Limb (tissue), 2 donors: ENCODE measurements at regions not wholly inside any gene's neighbourhood (a gene's known extent, or its start where the extent isn't known, plus 50 kb on each side); places are given as distances from the start of the nearest gene placed in this dataset.

Source experiments
- DNase-seq, 2 donors: peaks; one replicate each; pipeline ENCODE4 v3.0.0-alpha.2; 2016; ENCODE audit errors: extremely low spot score in 2 of 2

DNA sequence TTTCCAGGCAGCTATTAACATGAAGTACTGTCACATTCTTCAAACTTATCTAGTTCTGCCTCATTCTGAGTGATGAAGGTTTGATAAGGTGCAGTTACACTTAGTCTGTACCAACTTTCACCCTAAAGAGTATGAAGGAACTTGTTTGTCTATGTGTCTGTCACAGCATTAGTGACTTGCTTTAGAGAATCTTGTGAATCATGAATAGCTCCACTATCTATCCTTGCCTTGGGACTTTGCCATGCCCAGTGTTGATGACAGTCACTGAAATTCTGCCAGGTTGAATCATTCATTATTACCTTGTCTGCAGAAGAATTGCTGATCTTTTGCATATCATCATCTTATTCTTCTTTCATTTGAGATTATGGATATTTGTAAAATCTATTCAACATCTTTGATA lies 50.9 kb upstream of the A1CF start:
- no peak for DNase-seq

- DNase-seq = peak in 1 of 2 donors; percentile 53
Measured at GRCh38 chr10:50937230-50937907, 51.9 kb upstream of the A1CF start.

DNA sequence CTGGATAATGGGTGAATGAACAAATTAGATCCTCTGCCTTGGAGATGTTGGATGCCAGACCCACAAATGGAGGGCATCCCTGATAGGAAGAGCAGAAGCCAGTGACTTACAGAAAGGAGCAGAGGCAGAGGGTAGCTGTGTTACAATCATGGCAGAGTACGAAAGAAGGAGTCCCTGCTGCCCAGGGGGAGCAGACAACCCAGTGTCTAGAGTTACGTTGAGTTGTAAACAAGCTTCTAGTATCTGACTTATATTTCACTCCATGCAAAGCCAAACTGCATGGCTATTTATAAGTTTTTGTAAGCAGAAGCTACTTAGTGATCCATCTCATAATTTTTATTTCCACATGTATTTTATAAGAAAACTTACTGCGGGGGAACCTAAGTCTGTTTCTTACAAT lies 56.2 kb upstream of the A1CF start:
- DNase-seq = no peak

DNA sequence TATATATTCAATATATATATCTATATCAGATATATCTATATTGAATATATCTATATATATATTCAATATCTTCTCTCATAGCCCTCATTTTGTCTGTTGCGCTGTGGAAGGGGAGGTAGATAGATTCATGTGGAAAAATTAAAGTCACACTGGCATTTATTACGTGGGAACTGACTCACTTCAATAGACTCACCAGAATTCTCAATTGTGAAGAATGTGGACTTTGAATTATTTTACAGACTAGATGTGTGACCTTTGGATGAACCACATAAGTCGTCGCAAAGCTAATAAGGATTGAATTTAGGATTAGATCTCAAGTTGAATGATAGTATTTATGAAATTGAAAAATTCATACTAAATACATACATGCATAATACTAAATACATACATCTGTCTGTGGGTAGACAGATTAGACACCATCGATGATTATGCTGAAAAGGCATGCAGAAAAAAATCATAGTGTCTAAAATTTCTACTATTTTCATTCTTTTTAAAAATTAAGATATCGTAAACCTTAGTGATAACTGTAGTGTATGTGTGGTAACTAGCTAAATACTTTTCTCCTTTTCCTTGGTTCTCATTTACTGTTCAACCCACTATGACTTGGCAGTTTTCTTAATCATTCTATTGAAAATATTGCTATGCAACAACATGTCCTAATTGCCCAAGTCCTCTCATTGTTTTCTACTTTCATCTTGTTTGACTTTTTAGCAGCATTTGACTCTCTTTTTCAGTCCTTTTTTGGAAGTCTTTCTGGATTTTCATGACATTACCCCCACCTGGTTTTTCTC lies 61.8 kb upstream of the A1CF start:
- no peak for DNase-seq

GRCh38 chr10:50951365-50951764 lies 65.9 kb upstream of the A1CF start:
- DNase-seq = no peak

DNA sequence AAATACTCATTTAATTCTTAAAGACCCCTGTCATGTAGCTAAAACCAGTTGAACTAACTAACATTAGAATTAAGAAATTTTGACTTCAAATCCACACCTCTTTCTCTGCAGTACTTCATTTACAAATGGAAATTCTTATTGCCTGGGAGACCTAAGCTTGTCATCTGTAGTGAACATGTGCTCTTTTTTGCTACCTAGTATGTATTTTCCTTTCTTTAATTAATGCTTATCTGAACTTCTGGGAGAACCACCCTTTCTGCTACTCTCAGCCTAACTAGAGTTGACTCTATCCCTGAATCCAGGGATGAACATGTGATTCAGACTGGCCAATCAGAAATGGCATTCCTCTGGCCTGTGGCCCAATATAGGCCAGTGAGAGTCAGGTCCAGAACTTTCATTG lies 75.9 kb upstream of the A1CF start:
- no peak for DNase-seq

DNA sequence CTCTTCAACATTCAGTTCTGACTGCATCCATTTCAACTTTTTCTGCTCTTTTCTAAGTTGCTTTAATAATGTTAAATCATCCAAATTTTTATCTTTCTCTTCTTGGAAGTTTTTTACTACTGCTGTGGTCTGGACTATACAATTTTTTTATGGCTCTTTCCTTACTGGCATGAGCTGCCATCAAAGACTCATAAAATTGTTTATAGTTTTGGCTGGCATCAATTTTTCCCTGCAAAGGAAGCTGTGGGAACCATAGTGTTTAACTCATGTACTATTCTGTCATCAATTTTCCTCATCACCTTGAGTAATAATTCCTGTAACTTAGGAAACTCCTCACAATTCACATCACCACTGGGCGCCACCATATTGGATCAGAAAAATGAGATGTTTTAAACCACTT lies 77.6 kb upstream of the A1CF start:
- no peak for DNase-seq

DNA sequence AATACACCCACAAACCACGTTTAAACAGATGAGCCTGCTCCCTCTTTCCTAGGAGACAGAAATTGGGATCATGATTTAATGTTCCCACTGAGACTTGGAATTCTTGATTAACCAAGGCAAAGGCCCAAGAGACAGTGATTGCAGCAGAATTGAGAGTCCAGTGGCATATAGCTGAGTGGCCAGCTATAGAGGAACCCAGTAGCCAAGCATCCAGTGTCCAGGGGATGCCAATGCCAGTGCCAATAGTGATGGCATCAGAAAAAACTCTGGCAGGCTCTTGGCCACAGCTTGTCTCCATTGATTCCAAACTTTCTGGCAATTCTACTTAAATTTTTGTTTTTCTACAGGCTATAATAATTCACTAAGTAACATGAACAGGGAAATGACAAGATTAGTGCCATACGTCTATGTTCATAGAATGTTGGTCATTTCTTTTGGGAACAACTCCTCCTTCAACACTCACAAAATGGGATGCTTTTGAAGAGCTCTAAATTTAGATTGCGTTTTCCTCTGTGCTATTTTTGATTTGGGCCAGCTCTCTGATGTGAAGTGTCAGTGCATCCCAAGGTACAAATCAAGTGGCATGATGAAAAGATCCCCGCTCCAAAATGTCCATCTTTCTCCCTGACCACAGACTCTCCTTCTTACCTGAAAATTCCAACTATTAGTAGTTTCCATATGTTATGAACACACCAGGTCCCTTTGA lies 83.1 kb upstream of the A1CF start:
- DNase-seq = no peak

GRCh38 chr10:50972591-50972990 lies 87.2 kb upstream of the A1CF start:
- no peak for DNase-seq

GRCh38 chr10:50981385-50981784 lies 92.9 kb upstream of the PRKG1 start:
- DNase-seq = no peak

GRCh38 chr10:50981904-50982303 lies 92.4 kb upstream of the PRKG1 start:
- no peak for DNase-seq

GRCh38 chr10:50982989-50983388 lies 91.3 kb upstream of the PRKG1 start:
- no peak for DNase-seq

DNA sequence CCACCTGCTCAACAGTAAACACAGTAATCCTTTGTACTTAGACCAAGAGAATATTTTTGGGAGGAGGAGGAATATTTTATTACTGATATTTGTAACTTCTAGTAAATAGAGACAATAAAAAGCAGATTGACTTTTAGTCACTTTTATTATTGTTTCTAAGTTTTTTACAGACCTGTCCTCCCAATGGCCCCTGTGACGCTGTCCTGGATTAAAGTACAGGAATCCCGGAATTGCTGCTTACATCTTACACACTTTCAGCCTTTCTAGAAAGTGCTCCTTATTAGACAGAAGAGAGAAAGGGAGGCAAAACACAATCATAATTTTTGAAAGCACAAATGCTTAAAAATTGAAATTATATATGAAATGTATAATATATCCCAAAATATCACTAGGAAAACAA lies 86.4 kb upstream of the PRKG1 start:
- no peak for DNase-seq

DNA sequence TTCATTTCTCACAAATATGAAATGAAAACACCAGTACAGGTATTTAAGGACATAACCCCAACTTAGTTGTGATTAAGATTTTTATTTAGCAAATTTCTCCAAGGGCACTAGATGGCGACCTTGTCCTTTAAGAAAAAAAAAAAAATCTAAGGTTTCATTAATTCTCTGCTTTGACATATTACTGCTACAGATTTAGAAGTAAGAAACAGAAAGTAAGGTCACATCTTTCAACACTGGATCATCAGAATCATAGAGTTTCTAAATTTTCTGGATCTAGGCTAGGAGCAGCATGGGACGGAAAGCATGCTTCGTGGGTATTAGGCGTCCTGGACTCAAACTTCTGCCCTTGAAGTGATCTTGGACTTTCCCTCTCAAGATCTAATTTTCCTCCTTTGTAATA lies 85.5 kb upstream of the PRKG1 start:
- DNase-seq = peak in 1 of 2 donors; percentile 48

DNA sequence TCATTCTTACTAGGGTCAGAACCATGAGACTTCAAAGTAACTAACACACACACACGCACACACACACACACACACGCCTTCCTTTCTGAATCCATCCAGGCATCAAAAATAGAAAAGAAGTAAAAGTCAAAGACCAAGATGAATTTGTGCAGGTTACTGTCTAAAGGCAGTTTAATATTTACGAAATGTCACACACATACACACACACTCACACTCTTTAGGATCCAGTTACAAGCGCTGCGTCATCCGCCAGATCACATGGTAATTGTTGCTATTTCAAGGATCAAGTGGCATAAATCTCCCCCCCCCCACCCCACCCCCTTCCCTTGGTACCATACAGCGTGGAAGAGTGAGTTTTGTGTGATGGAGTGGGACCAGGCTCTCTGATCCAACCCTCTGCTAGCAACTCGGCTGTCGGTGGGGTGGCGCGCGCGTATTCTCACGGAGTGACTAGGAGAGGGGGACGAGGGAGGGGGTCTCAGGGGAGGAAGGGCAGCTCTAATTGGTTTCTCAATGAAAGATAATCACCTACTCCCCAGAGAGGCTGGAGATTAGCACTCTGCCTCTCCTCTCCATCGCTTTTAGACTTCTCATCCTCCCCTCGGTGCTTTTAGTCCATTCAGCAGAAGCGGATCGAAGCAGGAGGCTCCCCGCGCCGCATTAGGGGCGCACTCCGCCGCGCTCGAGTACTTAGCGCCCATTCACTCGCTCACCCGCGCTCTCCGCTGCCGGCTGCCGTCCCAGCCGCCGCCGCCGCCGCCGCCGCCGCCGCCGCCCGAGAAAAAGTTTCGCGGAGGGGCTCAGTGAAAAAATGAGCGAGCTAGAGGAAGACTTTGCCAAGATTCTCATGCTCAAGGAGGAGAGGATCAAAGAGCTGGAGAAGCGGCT lies 83.5 kb upstream of the PRKG1 start:
- DNase-seq = peak in 1 of 2 donors; percentile 77

- DNase-seq = peak in 1 of 2 donors; percentile 73
Measured at GRCh38 chr10:50991456-50992355, 82.6 kb upstream of the PRKG1 start.

DNA sequence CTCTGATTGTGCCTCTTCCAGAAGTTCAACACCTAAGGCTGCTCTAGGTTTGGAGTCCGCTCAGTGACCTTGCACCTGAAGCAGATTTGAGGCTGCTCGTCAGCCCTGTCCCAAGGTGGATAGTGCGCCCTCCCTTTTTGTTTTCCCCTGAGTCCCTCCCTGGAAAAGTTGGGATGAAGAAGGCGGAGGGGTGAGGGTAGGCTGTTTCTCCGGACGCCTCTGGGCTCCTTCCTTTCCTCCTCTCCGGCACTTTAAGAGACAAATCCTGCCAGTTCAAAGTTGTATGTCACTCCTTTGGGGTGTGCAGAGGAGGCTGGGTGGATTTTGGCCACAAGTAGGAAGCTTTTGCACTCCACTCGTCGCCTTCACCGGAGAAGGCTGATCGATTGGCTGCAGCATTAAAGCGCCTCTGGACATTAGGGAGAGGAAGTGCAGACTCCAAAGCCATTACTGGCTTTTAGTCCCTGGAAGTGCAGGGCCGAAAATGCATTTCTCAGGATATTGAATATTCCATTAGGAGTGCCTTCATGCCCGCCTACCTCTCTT lies 81.9 kb upstream of the PRKG1 start:
- DNase-seq = no peak

- DNase-seq = peak in 1 of 2 donors; percentile 55
Measured at GRCh38 chr10:50992972-50993766, 81.1 kb upstream of the PRKG1 start.

GRCh38 chr10:50993771-50994251 lies 80.5 kb upstream of the PRKG1 start:
- no peak for DNase-seq
